Glutamatergic neuron (in vitro differentiated cells): ENCODE measurements at regions not wholly inside any gene's neighbourhood (a gene's known extent, or its start where the extent isn't known, plus 50 kb on each side); places are given as distances from the start of the nearest gene placed in this dataset.

Experiments
- DNase-seq: peaks from one replicate; pipeline ENCODE4 v3.0.0; 2022
- H3K27ac Mint-ChIP-seq: one replicate; pipeline ENCODE4 v1.8.0; 2020; ENCODE audit warnings: mild to moderate bottlenecking, mixed read lengths, inconsistent platforms; ENCODE audit not compliant: unreplicated experiment
- H3K27me3 Mint-ChIP-seq: one replicate; pipeline ENCODE4 v1.8.0; 2020; ENCODE audit warnings: mild to moderate bottlenecking, moderate library complexity, mixed read lengths, inconsistent platforms; ENCODE audit not compliant: unreplicated experiment
- H3K36me3 Mint-ChIP-seq: one replicate; pipeline ENCODE4 v1.8.0; 2020; ENCODE audit warnings: mild to moderate bottlenecking, mixed read lengths, inconsistent platforms; ENCODE audit not compliant: unreplicated experiment
- H3K4me1 Mint-ChIP-seq: one replicate; pipeline ENCODE4 v1.8.0; 2020; ENCODE audit warnings: mild to moderate bottlenecking, low read depth, mixed read lengths, inconsistent platforms; ENCODE audit not compliant: unreplicated experiment
- H3K4me3 Mint-ChIP-seq: one replicate; pipeline ENCODE4 v1.8.0; 2020; ENCODE audit warnings: mild to moderate bottlenecking, mixed read lengths, inconsistent platforms; ENCODE audit not compliant: unreplicated experiment
- H3K9me3 Mint-ChIP-seq: one replicate; pipeline ENCODE4 v1.8.0; 2020; ENCODE audit warnings: mild to moderate bottlenecking, moderate library complexity, mixed read lengths, inconsistent platforms; ENCODE audit not compliant: unreplicated experiment
- TF ChIP-seq, protein P1 (sequence below): fragments of 200-600 bp; sonication (generic); IDR thresholded peaks from one replicate; pipeline ENCODE4 v1.5.0; 2021; ENCODE audit not compliant: partially characterized antibody, unreplicated experiment

GRCh38 chr1:65512967-65513780 is 92.7 kb downstream of the LEPR start:
- H3K9me3 Mint-ChIP-seq = no peaks in the 10 kb centered on the region
- TF ChIP-seq, protein P1, sequence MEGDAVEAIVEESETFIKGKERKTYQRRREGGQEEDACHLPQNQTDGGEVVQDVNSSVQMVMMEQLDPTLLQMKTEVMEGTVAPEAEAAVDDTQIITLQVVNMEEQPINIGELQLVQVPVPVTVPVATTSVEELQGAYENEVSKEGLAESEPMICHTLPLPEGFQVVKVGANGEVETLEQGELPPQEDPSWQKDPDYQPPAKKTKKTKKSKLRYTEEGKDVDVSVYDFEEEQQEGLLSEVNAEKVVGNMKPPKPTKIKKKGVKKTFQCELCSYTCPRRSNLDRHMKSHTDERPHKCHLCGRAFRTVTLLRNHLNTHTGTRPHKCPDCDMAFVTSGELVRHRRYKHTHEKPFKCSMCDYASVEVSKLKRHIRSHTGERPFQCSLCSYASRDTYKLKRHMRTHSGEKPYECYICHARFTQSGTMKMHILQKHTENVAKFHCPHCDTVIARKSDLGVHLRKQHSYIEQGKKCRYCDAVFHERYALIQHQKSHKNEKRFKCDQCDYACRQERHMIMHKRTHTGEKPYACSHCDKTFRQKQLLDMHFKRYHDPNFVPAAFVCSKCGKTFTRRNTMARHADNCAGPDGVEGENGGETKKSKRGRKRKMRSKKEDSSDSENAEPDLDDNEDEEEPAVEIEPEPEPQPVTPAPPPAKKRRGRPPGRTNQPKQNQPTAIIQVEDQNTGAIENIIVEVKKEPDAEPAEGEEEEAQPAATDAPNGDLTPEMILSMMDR = no peak
- no peaks in the 10 kb centered on the region for H3K27me3 Mint-ChIP-seq
- no peak overlapping the region for H3K27ac Mint-ChIP-seq
- H3K36me3 Mint-ChIP-seq = peaks cover 4% of the 10 kb centered on the region
- no peak overlapping the region for H3K4me3 Mint-ChIP-seq
- DNase-seq = no peak
- H3K4me1 Mint-ChIP-seq = peaks cover 7% of the 10 kb centered on the region

GRCh38 chr1:65514041-65514440 is 93.6 kb downstream of the LEPR start:
- peaks cover 7% of the 10 kb centered on the region for H3K4me1 Mint-ChIP-seq
- no peak for DNase-seq
- peaks cover 4% of the 10 kb centered on the region for H3K36me3 Mint-ChIP-seq
- no peak overlapping the region for H3K4me3 Mint-ChIP-seq
- TF ChIP-seq, protein P1 = no peak
- no peaks in the 10 kb centered on the region for H3K9me3 Mint-ChIP-seq
- H3K27ac Mint-ChIP-seq = no peak overlapping the region
- H3K27me3 Mint-ChIP-seq = no peaks in the 10 kb centered on the region

GRCh38 chr1:65524931-65525265 is 104.4 kb downstream of the LEPR start:
- Mint-ChIP-seq H3K9me3 (no peaks in the 10 kb centered on the region), H3K36me3 (no peaks in the 10 kb centered on the region), H3K4me1 (peaks cover 3% of the 10 kb centered on the region), H3K27ac (no peak overlapping the region), H3K27me3 (peaks cover 9% of the 10 kb centered on the region), H3K4me3 (peak overlapping the region; percentile 83)
- TF ChIP-seq, protein P1 = no peak
- no peak for DNase-seq

GRCh38 chr1:65525266-65526048 is 105.0 kb downstream of the LEPR start:
- Mint-ChIP-seq H3K36me3 (no peaks in the 10 kb centered on the region), H3K9me3 (no peaks in the 10 kb centered on the region), H3K27ac (no peak overlapping the region), H3K27me3 (peaks cover 9% of the 10 kb centered on the region), H3K4me1 (peaks cover 3% of the 10 kb centered on the region), H3K4me3 (peak overlapping the region; percentile 84)
- TF ChIP-seq, protein P1 = no peak
- DNase-seq = peak; percentile 36
